Esophagus squamous epithelium (tissue), 4 donors: ENCODE measurements at regions not wholly inside any gene's neighbourhood (a gene's known extent, or its start where the extent isn't known, plus 50 kb on each side); places are given as distances from the start of the nearest gene placed in this dataset.

ENCODE experiments used
- CTCF ChIP-seq, 6 experiments: fragments of 450-650 bp in 4 of 6; fragments of 200-600 bp in 2 of 6; sonication (generic) in 2 of 6; IDR thresholded peaks; one replicate each; pipeline ENCODE4 v1.5.1; 2016 to 2019; ENCODE audit warnings: antibody characterized with exemption in 6 of 6, mild to moderate bottlenecking in 4 of 6, moderate library complexity in 4 of 6
- POLR2A ChIP-seq, 4 donors: fragments of 450-650 bp; IDR thresholded peaks; one replicate each; pipeline ENCODE4 v1.6.1; 2017; ENCODE audit warnings: antibody characterized with exemption in 4 of 4, mild to moderate bottlenecking in 4 of 4, moderate library complexity in 3 of 4

GRCh38 chr10:81251457-81252115, 623.4 kb upstream of the NRG3 start:
- TF ChIP-seq CTCF (IDR thresholded peaks at IDR 0.05) (no peak), POLR2A (IDR thresholded peaks at IDR 0.05) (no peak)
